KMS-11 (cell line): ENCODE measurements at regions not wholly inside any gene's neighbourhood (a gene's known extent, or its start where the extent isn't known, plus 50 kb on each side); places are given as distances from the start of the nearest gene placed in this dataset.
"Not testable (repeated sequence)": the region's sequence is repeated elsewhere in the genome, so short reads cannot be mapped to it uniquely, and the experiment has no call there.

Experiments used
- H2AFZ ChIP-seq: fragments of 200-600 bp; sonication (generic); 2 replicates; pipeline ENCODE4 v1.6.1; 2016; ENCODE audit warnings: antibody characterized with exemption, mixed run types, low read depth
- H3K27ac ChIP-seq: fragments of 200-600 bp; sonication (generic); 2 replicates; pipeline ENCODE4 v1.6.1; 2016; ENCODE audit warnings: mild to moderate bottlenecking, mixed run types
- H3K27me3 ChIP-seq: fragments of 200-600 bp; sonication (generic); 2 replicates; pipeline ENCODE4 v1.6.1; 2017; ENCODE audit warnings: mild to moderate bottlenecking, low read depth, mixed run types, moderate library complexity; ENCODE audit not compliant: insufficient read depth
- H3K36me3 ChIP-seq: fragments of 200-600 bp; sonication (generic); 2 replicates; pipeline ENCODE4 v1.6.1; 2017; ENCODE audit warnings: mild to moderate bottlenecking, mixed run types; ENCODE audit not compliant: insufficient read depth
- H3K4me1 ChIP-seq: fragments of 200-600 bp; sonication (generic); 2 replicates; pipeline ENCODE4 v1.6.1; 2016; ENCODE audit warnings: mild to moderate bottlenecking, low read depth, mixed run types; ENCODE audit not compliant: poor library complexity, severe bottlenecking
- H3K4me2 ChIP-seq: fragments of 200-600 bp; sonication (generic); 2 replicates; pipeline ENCODE4 v1.7.0; 2016; ENCODE audit warnings: mild to moderate bottlenecking, mixed run types
- H3K4me3 ChIP-seq: fragments of 200-600 bp; sonication (generic); IDR thresholded peaks from 2 replicates; pipeline ENCODE4 v1.6.1; 2017; ENCODE audit warnings: low read depth, low read length, mixed read lengths; ENCODE audit not compliant: insufficient read depth
- H3K79me2 ChIP-seq: fragments of 200-600 bp; sonication (generic); 2 replicates; pipeline ENCODE4 v1.6.1; 2016; ENCODE audit warnings: low read depth, mixed run types; ENCODE audit not compliant: insufficient read depth
- H3K9ac ChIP-seq: fragments of 200-600 bp; sonication (generic); 2 replicates; pipeline ENCODE4 v1.6.1; 2016; ENCODE audit warnings: mild to moderate bottlenecking, mixed run types
- H4K20me1 ChIP-seq: fragments of 200-600 bp; sonication (generic); 2 replicates; pipeline ENCODE4 v1.6.1; 2016; ENCODE audit warnings: mild to moderate bottlenecking, mixed run types; ENCODE audit not compliant: insufficient read depth
- CTCF ChIP-seq: fragments of 200-600 bp; sonication (generic); conservative IDR thresholded peaks from 2 replicates; pipeline ENCODE4 v1.6.1; 2017; ENCODE audit warnings: low read depth, mild to moderate bottlenecking, antibody characterized with exemption, low read length, moderate library complexity, mixed read lengths

GRCh38 chr16:7866144-7866543 lies 533.5 kb downstream of the RBFOX1 start:
- no peak overlapping the region for H3K9ac ChIP-seq
- TF ChIP-seq CTCF = no peak
- H4K20me1 ChIP-seq = no peaks in the 10 kb centered on the region
- H3K27me3 ChIP-seq = no peaks in the 10 kb centered on the region
- no peaks in the 10 kb centered on the region for H3K36me3 ChIP-seq
- H3K79me2 ChIP-seq = no peaks in the 10 kb centered on the region
- no peak overlapping the region for H2AFZ ChIP-seq
- no peak overlapping the region for H3K4me3 ChIP-seq
- H3K27ac ChIP-seq = no peak overlapping the region
- no peak overlapping the region for H3K4me2 ChIP-seq
- no peaks in the 10 kb centered on the region for H3K4me1 ChIP-seq

GRCh38 chr16:7865393-7865792 lies 532.7 kb downstream of the RBFOX1 start:
- not testable (repeated sequence) for H3K4me2 ChIP-seq

GRCh38 chr16:7861891-7862582 lies 529.4 kb downstream of the RBFOX1 start:
- H3K4me1 ChIP-seq = no peaks in the 10 kb centered on the region
- H3K4me3 ChIP-seq = no peak overlapping the region
- no peaks in the 10 kb centered on the region; the same call in 1 of the 2 replicates for H4K20me1 ChIP-seq
- no peak overlapping the region for H2AFZ ChIP-seq
- no peak overlapping the region for H3K9ac ChIP-seq
- H3K27me3 ChIP-seq = no peaks in the 10 kb centered on the region
- no peak overlapping the region for H3K4me2 ChIP-seq
- TF ChIP-seq CTCF = no peak
- H3K27ac ChIP-seq = no peak overlapping the region
- no peaks in the 10 kb centered on the region for H3K79me2 ChIP-seq
- no peaks in the 10 kb centered on the region for H3K36me3 ChIP-seq

More at GRCh38 chr16:7865393-7865792, 532.7 kb downstream of the RBFOX1 start:
- H2AFZ ChIP-seq, H3K36me3 ChIP-seq, H3K27me3 ChIP-seq, H3K79me2 ChIP-seq, H3K9ac ChIP-seq, H3K27ac ChIP-seq, H3K4me3 ChIP-seq, H4K20me1 ChIP-seq, H3K4me1 ChIP-seq: not testable (repeated sequence)

- H2AFZ ChIP-seq = no peak overlapping the region
- H3K4me1 ChIP-seq = no peaks in the 10 kb centered on the region
- H3K36me3 ChIP-seq = no peaks in the 10 kb centered on the region
- H3K27me3 ChIP-seq = no peaks in the 10 kb centered on the region
- H3K4me3 ChIP-seq = no peak overlapping the region
- no peaks in the 10 kb centered on the region for H4K20me1 ChIP-seq
- TF ChIP-seq CTCF = no peak
- no peak overlapping the region for H3K27ac ChIP-seq
- no peak overlapping the region for H3K4me2 ChIP-seq
- no peaks in the 10 kb centered on the region for H3K79me2 ChIP-seq
- no peak overlapping the region for H3K9ac ChIP-seq
Measured at GRCh38 chr16:7853197-7853596, 520.6 kb downstream of the RBFOX1 start.

GRCh38 chr16:7849841-7850240 lies 517.2 kb downstream of the RBFOX1 start:
- Histone ChIP-seq H2AFZ (no peak overlapping the region), H3K79me2 (no peaks in the 10 kb centered on the region), H3K27ac (no peak overlapping the region), H3K36me3 (no peaks in the 10 kb centered on the region), H3K4me1 (no peaks in the 10 kb centered on the region), H3K4me3 (no peak overlapping the region), H3K4me2 (no peak overlapping the region), H3K27me3 (no peaks in the 10 kb centered on the region), H3K9ac (no peak overlapping the region), H4K20me1 (no peaks in the 10 kb centered on the region)
- TF ChIP-seq CTCF = no peak
